HEK293T (cell line): ENCODE measurements at regions not wholly inside any gene's neighbourhood (a gene's known extent, or its start where the extent isn't known, plus 50 kb on each side); places are given as distances from the start of the nearest gene placed in this dataset.

Experiments used
- FOXA1 ChIP-seq: fragments of 450-650 bp; IDR thresholded peaks from 2 replicates; pipeline ENCODE4 v1.6.1; 2016; ENCODE audit warnings: mild to moderate bottlenecking
- FOXK2 ChIP-seq: fragments of 450-650 bp; IDR thresholded peaks from 2 replicates; pipeline ENCODE4 v1.6.1; 2016; ENCODE audit warnings: mild to moderate bottlenecking
- FOXM1 ChIP-seq: fragments of 450-650 bp; IDR thresholded peaks from 2 replicates; pipeline ENCODE4 v1.6.1; 2017; ENCODE audit warnings: mild to moderate bottlenecking, borderline replicate concordance
- LEF1 ChIP-seq: fragments of 450-650 bp; IDR thresholded peaks from 2 replicates; pipeline ENCODE4 v1.6.1; 2017; ENCODE audit warnings: mild to moderate bottlenecking, borderline replicate concordance
- NFRKB ChIP-seq: fragments of 450-650 bp; IDR thresholded peaks from 2 replicates; pipeline ENCODE4 v1.6.1; 2016; ENCODE audit warnings: mild to moderate bottlenecking, moderate library complexity
- PKNOX1 ChIP-seq: fragments of 450-650 bp; IDR thresholded peaks from 2 replicates; pipeline ENCODE4 v1.6.1; 2016
- SP1 ChIP-seq: fragments of 450-650 bp; IDR thresholded peaks from 2 replicates; pipeline ENCODE4 v1.6.1; 2017

- no peak for TF ChIP-seq FOXK2
- no peak for TF ChIP-seq SP1
- TF ChIP-seq NFRKB: no peak
- TF ChIP-seq PKNOX1: no peak
- no peak for TF ChIP-seq FOXA1
- TF ChIP-seq FOXM1: no peak
- no peak for TF ChIP-seq LEF1
Observed at GRCh38 chr21:35792569-35793305, 267.6 kb downstream of the SETD4 start.
